ENCODE measurements at regions not wholly inside any gene's neighbourhood (a gene's known extent, or its start where the extent isn't known, plus 50 kb on each side); places are given as distances from the start of the nearest gene placed in this dataset.

DNA sequence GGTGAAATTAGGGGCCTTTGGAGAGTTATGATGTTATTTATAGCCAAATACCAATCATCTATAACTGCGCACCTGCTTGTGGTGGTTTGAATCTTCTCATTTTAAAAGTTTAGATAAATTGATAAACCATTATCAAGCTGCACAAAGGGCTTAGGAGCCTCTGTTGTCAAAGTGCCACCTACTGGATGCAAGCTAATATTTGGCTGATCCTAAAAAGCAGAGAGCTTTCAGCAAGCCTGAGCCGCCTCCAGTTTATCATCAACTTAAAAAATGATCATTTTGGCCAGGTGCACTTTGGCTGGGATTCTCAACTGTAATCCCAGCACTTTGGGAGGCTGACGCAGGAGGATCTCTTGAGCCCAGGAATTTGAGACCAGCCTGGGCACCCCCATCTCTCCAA, 58.5 kb upstream of the ATXN1 start:
- TF ChIP-seq, protein P1, sequence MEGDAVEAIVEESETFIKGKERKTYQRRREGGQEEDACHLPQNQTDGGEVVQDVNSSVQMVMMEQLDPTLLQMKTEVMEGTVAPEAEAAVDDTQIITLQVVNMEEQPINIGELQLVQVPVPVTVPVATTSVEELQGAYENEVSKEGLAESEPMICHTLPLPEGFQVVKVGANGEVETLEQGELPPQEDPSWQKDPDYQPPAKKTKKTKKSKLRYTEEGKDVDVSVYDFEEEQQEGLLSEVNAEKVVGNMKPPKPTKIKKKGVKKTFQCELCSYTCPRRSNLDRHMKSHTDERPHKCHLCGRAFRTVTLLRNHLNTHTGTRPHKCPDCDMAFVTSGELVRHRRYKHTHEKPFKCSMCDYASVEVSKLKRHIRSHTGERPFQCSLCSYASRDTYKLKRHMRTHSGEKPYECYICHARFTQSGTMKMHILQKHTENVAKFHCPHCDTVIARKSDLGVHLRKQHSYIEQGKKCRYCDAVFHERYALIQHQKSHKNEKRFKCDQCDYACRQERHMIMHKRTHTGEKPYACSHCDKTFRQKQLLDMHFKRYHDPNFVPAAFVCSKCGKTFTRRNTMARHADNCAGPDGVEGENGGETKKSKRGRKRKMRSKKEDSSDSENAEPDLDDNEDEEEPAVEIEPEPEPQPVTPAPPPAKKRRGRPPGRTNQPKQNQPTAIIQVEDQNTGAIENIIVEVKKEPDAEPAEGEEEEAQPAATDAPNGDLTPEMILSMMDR (IDR thresholded peaks at IDR 0.05; ENCODE audit: borderline replicate concordance, control extremely low read depth, extremely low read depth, insufficient read depth, missing control alignments): no peak
- in situ Hi-C loops (cut with MboI; ENCODE audit: low sequenced_read_pairs, unreplicated experiment): no loop called here
- no peak for DNase-seq (ENCODE audit: low spot score)

DNA sequence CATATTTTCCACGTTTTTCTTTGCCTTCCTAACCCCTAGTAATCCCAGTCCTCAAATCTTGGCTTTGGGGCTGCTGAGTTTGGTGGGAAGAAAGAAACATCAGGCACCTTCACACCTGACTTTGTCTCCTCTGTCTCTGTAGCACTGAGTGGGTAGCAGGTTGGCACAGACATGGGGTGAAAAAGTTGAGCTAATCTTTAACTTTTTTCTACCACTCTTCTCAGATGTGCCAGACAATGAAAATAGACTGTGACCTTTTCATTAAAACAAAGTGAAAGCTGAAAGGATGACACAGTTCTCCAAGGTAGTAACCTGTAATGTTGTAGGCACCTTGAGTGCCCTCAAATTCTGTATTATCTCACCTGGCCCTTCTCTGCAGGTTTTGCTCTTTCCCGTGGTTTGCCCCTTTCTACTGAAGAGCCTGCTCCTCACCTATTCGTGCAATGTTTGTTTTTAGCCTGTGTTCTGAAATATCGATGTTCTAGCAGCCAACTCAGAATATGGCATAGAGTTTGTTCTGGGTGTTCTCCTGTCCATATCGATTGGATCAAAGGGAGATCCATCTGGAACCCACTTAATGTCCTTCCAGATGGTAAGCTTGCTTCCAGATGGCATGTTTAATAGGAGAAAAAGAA, 57.8 kb upstream of the ATXN1 start:
- DNase-seq (ENCODE audit: low spot score): no peak
- TF ChIP-seq, protein P1 (IDR thresholded peaks at IDR 0.05; ENCODE audit: borderline replicate concordance, control extremely low read depth, extremely low read depth, insufficient read depth, missing control alignments): no peak
- in situ Hi-C loops (cut with MboI; ENCODE audit: low sequenced_read_pairs, unreplicated experiment): no loop called here

DNA sequence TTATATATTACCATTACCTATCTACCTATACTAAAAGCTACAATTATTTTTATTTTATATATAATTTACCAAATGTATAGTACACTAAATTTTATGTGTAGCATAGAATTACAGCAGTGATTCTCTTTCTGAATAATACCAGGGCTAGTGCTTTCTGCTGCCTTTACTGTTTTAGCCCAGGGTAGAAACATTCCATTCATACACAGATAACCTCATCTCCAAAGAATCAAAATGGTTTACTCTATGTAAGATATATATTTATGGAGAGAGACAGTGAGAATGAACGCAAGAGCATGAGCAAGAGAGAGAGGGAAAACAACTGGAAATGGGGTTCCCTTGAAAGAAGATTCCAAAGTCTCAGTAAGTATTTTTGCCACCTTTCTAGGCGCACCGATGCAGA, 56.3 kb upstream of the ATXN1 start:
- in situ Hi-C loops (cut with MboI; ENCODE audit: low sequenced_read_pairs, unreplicated experiment): no loop called here
- TF ChIP-seq, protein P1 (IDR thresholded peaks at IDR 0.05; ENCODE audit: borderline replicate concordance, control extremely low read depth, extremely low read depth, insufficient read depth, missing control alignments): no peak
- no peak for DNase-seq (ENCODE audit: low spot score)

DNA sequence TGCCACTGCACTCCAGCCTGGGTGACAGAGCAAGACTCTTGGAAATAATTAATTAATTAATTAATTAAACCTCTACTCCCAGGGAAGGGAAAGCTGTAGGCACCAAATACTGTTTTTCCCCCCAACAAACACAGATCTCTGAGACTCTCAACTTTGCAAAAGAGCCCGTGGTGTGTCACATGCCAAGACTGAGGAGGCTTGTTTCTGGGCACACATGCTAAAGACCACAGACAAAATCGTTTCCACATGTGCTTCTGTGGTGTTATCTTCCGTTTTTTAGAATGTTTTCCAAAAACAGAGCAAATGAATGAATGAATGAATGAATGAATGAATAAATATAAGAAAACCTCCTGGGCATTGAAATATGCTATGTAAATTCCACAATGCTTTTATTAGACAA, 55.6 kb upstream of the ATXN1 start:
- TF ChIP-seq, protein P1 (IDR thresholded peaks at IDR 0.05; ENCODE audit: borderline replicate concordance, control extremely low read depth, extremely low read depth, insufficient read depth, missing control alignments): no peak
- no peak for DNase-seq (ENCODE audit: low spot score)
- in situ Hi-C loops (cut with MboI; ENCODE audit: low sequenced_read_pairs, unreplicated experiment): no loop called here

DNA sequence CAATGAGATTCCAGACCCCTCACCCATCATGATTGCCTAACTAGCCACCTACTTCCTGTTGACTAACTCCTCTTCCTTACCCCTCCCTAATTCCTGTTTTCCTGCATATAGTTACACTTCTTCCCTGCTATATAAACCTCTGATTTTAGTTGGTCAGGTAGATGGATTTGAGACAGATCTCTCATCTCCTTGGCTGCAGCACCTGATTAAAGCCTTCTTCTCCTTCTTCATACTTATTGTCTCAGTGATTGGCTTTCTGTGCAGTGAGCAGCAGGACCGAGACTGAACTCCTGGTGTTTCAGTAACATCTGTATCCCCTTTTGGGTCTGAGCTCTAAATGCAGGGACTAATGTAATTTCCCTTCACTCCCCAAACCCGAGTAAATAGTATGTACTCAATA, 51.7 kb upstream of the ATXN1 start:
- in situ Hi-C loops (cut with MboI; ENCODE audit: low sequenced_read_pairs, unreplicated experiment): no loop called here
- TF ChIP-seq, protein P1 (IDR thresholded peaks at IDR 0.05; ENCODE audit: borderline replicate concordance, control extremely low read depth, extremely low read depth, insufficient read depth, missing control alignments): no peak
- DNase-seq (ENCODE audit: low spot score): no peak

DNA sequence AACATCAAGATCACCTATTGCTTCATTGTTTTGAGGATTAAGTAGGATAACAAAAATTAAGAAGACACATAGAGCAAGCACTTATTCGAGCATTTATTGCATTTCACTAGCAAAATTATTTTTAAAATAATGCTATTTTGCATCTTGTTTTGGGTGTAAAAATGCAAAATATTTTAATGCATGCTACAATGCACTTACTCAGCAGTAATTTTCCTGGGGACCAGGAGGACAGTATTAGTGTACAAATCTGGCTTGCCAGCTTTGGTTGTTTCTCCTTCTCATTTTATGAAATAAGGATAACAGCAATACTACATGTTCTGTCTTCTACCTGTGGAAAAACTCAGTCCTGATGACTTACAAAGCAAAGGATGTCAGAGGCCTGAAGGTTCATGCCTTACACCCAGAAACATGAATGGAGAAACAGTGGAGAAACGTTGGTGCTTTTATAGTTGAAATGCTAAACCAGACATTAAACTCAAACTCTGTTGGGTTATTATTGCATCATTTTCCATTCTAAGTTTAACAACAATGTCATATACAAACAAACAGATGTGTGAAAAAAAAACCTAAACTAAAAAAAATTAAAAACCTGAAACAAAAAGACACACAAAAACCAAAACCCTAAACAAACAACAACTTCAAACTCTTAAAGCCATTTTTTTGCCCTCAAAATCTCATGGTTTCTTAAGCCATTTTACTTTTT, 50.2 kb upstream of the ATXN1 start:
- TF ChIP-seq, protein P1 (IDR thresholded peaks at IDR 0.05; ENCODE audit: borderline replicate concordance, control extremely low read depth, extremely low read depth, insufficient read depth, missing control alignments): no peak
- no peak for DNase-seq (ENCODE audit: low spot score)
- in situ Hi-C loops (cut with MboI; ENCODE audit: low sequenced_read_pairs, unreplicated experiment): no loop called here

All from GM13976 (cell line).